NT2/D1 (cell line): ENCODE measurements at regions not wholly inside any gene's neighbourhood (a gene's known extent, or its start where the extent isn't known, plus 50 kb on each side); places are given as distances from the start of the nearest gene placed in this dataset.

Experiments used
- SUZ12 ChIP-seq: IDR thresholded peaks from 2 replicates; pipeline ENCODE4 v1.6.1; 2011; ENCODE audit not compliant: insufficient read length, insufficient read depth; ENCODE audit errors: extremely low read depth
- YY1 ChIP-seq: IDR thresholded peaks from 2 replicates; pipeline ENCODE4 v1.6.1; 2011; ENCODE audit not compliant: insufficient read length, insufficient read depth
- ZNF274 ChIP-seq: IDR thresholded peaks from 2 replicates; pipeline ENCODE4 v1.6.1; 2011; ENCODE audit warnings: mild to moderate bottlenecking, low read depth, low read length

DNA sequence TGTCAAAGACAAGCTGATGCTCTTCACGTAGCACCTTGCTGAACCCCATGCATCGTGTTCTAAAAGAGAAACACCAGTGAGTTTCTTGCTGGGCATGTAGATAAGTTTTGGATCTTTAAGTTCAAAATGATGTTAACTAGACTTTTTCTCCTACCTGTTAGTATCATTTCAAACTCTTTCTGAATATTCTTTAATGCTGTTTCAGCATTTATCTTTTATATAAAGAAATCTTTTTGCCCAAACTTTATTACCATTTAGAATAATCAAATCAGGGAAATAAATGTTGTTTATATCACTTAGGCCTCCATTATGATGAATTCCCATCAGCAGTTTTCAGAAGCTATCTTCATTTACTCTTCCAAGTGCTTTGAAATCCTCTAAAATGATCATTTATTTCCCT lies 542.8 kb downstream of the CDH10 start:
- no peak for TF ChIP-seq ZNF274
- TF ChIP-seq YY1 = no peak
- no peak for TF ChIP-seq SUZ12
